Prostate gland (tissue), 2 donors: ENCODE measurements at regions not wholly inside any gene's neighbourhood (a gene's known extent, or its start where the extent isn't known, plus 50 kb on each side); places are given as distances from the start of the nearest gene placed in this dataset.

ENCODE experiments used
- CTCF ChIP-seq, 4 experiments: fragments of 200-600 bp in 2 of 4; fragments of 450-650 bp in 2 of 4; sonication (generic) in 2 of 4; IDR thresholded peaks; 1 replicate in 3 of 4; 2 replicates in 1 of 4; pipeline ENCODE4 v1.5.1; 2016 to 2019; ENCODE audit warnings: antibody characterized with exemption in 4 of 4, mild to moderate bottlenecking in 2 of 4, moderate library complexity in 2 of 4
- POLR2A ChIP-seq: fragments of 450-650 bp; IDR thresholded peaks from one replicate; pipeline ENCODE4 v1.6.1; 2016; ENCODE audit warnings: antibody characterized with exemption, mild to moderate bottlenecking
- POLR2AphosphoS5 ChIP-seq: sonication (generic); formaldehyde crosslinking; IDR thresholded peaks from one replicate; pipeline ENCODE4 v1.6.1; 2017; ENCODE audit warnings: antibody characterized with exemption

- no peak for TF ChIP-seq CTCF (IDR thresholded peaks at IDR 0.05)
- TF ChIP-seq POLR2A, result no peak
- TF ChIP-seq POLR2AphosphoS5, result no peak
These were observed 462.7 kb upstream of the PKN2 start for GRCh38 chr1:88221411-88221810.
